Karpas-422 (cell line): ENCODE measurements at regions not wholly inside any gene's neighbourhood (a gene's known extent, or its start where the extent isn't known, plus 50 kb on each side); places are given as distances from the start of the nearest gene placed in this dataset.
"Not testable (repeated sequence)": the region's sequence is repeated elsewhere in the genome, so short reads cannot be mapped to it uniquely, and the experiment has no call there.

Source experiments
- DNase-seq: peaks from one replicate; pipeline ENCODE4 v3.0.0-alpha.2; 2015
- H2AFZ ChIP-seq: fragments of 200-600 bp; sonication (generic); 2 replicates; pipeline ENCODE4 v1.6.1; 2014; ENCODE audit warnings: antibody characterized with exemption, low read length, mixed read lengths
- H3K27ac ChIP-seq: fragments of 200-600 bp; sonication (generic); 2 replicates; pipeline ENCODE4 v1.5.1; 2014; ENCODE audit warnings: mild to moderate bottlenecking, low read length, moderate library complexity
- H3K27me3 ChIP-seq: fragments of 200-600 bp; sonication (generic); 2 replicates; pipeline ENCODE4 v1.6.1; 2014; ENCODE audit warnings: low read length, mixed read lengths
- H3K36me3 ChIP-seq: fragments of 200-600 bp; sonication (generic); 2 replicates; pipeline ENCODE4 v1.6.1; 2014; ENCODE audit warnings: low read length, mixed read lengths; ENCODE audit not compliant: insufficient read depth
- H3K4me1 ChIP-seq: fragments of 200-600 bp; sonication (generic); 2 replicates; pipeline ENCODE4 v1.6.1; 2014; ENCODE audit warnings: mild to moderate bottlenecking, low read length, mixed read lengths
- H3K4me2 ChIP-seq: fragments of 200-600 bp; sonication (generic); 2 replicates; pipeline ENCODE4 v1.6.1; 2014; ENCODE audit warnings: low read length, low read depth, mild to moderate bottlenecking; ENCODE audit not compliant: poor library complexity, severe bottlenecking
- H3K4me3 ChIP-seq: fragments of 200-600 bp; sonication (generic); 2 replicates; pipeline ENCODE4 v1.5.1; 2014; ENCODE audit warnings: mild to moderate bottlenecking, antibody characterized with exemption, low read length, mixed read lengths
- H3K79me2 ChIP-seq: fragments of 200-600 bp; sonication (generic); 2 replicates; pipeline ENCODE4 v1.6.1; 2014; ENCODE audit warnings: mild to moderate bottlenecking, low read length, mixed read lengths
- H3K9ac ChIP-seq: fragments of 200-600 bp; sonication (generic); 2 replicates; pipeline ENCODE4 v1.6.0; 2014; ENCODE audit warnings: low read length
- H3K9me2 ChIP-seq: fragments of 200-600 bp; sonication (generic), shearing (Covaris generic); replicated peaks from 2 replicates; pipeline ENCODE4 v1.6.0; 2014; ENCODE audit warnings: mild to moderate bottlenecking, low read length, moderate library complexity; ENCODE audit not compliant: insufficient read depth
- H3K9me3 ChIP-seq: fragments of 300-700, 200-600 bp; sonication (generic); 2 replicates; pipeline ENCODE4 v1.6.1; 2014; ENCODE audit warnings: low read length, mixed read lengths
- H4K20me1 ChIP-seq: fragments of 200-600 bp; sonication (generic); 2 replicates; pipeline ENCODE4 v1.6.1; 2014; ENCODE audit warnings: mild to moderate bottlenecking, antibody characterized with exemption, low read length, low read depth; ENCODE audit not compliant: insufficient read depth

DNA sequence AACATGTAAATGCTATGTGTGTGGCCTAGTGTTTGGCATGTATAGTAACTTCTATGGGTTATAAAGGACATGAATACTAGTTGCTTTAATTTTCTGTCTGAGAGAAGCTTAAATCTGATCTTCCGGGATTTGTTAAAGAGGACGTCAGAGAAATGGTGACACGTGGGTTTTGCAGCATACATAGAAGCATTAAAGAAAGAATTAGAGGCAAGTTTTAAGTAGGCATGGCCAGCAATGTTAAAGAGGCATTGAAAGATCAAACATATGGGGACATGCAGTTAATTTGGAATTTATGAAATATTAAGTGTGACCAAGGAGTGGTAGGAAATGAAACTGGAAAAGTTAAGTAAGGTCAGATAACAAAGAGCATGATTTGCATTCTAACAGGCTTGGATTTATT lies 311.4 kb upstream of the RIOK2 start:
- H3K27ac ChIP-seq, result no peak overlapping the region
- DNase-seq, result no peak
- no peak overlapping the region for H3K4me3 ChIP-seq
- H3K4me1 ChIP-seq, result no peaks in the 10 kb centered on the region
- no peaks in the 10 kb centered on the region for H3K36me3 ChIP-seq
- H3K27me3 ChIP-seq, result no peaks in the 10 kb centered on the region
- no peaks in the 10 kb centered on the region for H3K9me2 ChIP-seq
- H3K9me3 ChIP-seq, result no peaks in the 10 kb centered on the region
- H3K79me2 ChIP-seq, result no peaks in the 10 kb centered on the region
- H3K4me2 ChIP-seq, result no peak overlapping the region
- H3K9ac ChIP-seq, result no peak overlapping the region
- no peak overlapping the region for H2AFZ ChIP-seq
- H4K20me1 ChIP-seq, result no peaks in the 10 kb centered on the region

DNA sequence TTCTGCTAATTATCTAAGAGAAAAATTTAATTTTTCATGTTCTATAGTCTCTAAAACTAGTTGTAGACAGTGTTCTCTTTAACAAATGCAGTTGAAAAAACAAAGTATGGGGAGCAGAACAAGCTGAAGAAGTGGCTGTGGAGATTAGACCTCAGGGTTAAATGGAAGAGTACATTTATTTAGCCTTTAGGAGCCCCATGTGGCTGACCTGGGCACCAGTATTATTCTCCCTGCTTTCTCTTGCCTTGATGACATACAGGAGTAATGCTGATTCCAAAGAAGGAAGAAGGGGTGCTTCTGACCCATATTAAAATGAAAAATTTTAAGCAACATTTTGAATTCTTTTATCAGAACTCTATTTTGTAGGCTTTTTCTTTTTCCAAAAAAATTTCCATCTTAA lies 312.3 kb upstream of the RIOK2 start:
- no peaks in the 10 kb centered on the region for H3K9me3 ChIP-seq
- no peaks in the 10 kb centered on the region for H3K36me3 ChIP-seq
- H3K79me2 ChIP-seq, result no peaks in the 10 kb centered on the region
- H4K20me1 ChIP-seq, result no peaks in the 10 kb centered on the region
- no peak overlapping the region for H3K9ac ChIP-seq
- no peak overlapping the region for H3K27ac ChIP-seq
- H3K4me3 ChIP-seq, result no peak overlapping the region
- DNase-seq, result no peak
- no peaks in the 10 kb centered on the region for H3K4me1 ChIP-seq
- H2AFZ ChIP-seq, result no peak overlapping the region
- no peaks in the 10 kb centered on the region for H3K27me3 ChIP-seq
- no peaks in the 10 kb centered on the region for H3K9me2 ChIP-seq
- H3K4me2 ChIP-seq, result no peak overlapping the region

DNA sequence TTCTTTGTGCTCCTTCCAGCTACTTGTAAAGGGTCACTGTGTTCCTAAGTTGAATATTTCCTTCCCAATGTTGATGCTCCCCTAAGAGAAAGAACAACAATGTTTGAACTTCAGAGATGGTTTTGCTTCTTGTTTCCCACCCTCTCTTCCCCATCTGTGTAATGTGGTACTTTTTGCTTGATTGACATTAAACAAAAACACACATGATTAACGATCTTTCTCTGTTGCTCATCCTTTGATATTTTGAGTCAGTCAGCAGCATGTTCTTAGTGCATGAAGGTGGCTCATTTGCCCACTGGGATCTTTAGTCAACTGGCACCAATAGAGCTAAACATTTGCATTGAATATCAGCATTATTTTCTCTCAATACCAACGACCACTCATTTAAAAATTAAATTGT lies 313.0 kb upstream of the RIOK2 start:
- no peak overlapping the region for H3K27ac ChIP-seq
- no peaks in the 10 kb centered on the region for H3K27me3 ChIP-seq
- no peak for DNase-seq
- H3K4me1 ChIP-seq, result no peaks in the 10 kb centered on the region
- no peaks in the 10 kb centered on the region for H3K9me3 ChIP-seq
- H2AFZ ChIP-seq, result no peak overlapping the region
- H3K36me3 ChIP-seq, result no peaks in the 10 kb centered on the region
- no peaks in the 10 kb centered on the region for H3K79me2 ChIP-seq
- H3K4me2 ChIP-seq, result no peak overlapping the region
- no peaks in the 10 kb centered on the region for H3K9me2 ChIP-seq
- no peaks in the 10 kb centered on the region for H4K20me1 ChIP-seq
- no peak overlapping the region for H3K4me3 ChIP-seq
- H3K9ac ChIP-seq, result no peak overlapping the region

DNA sequence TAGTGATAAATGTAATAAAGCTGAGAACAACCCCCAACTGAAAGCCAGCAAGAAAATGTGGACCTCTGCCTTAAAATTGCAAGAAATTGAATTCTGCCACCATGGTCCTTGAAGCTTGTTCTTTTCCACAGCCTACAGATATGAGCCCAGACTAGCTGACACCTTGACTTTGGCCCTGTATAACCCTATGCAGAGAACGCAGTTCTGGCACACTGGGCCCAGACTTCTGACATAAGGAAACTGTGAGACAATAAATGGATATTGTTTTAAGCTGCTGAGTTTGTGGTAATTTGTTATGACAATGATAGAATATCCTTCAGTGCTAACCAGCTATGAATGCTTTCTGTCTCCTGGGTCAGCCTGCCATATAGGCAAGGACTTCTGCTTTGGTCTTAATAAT lies 315.6 kb upstream of the RIOK2 start:
- Histone ChIP-seq H3K4me1 (no peaks in the 10 kb centered on the region), H3K79me2 (no peaks in the 10 kb centered on the region), H4K20me1 (no peaks in the 10 kb centered on the region), H3K9ac (no peak overlapping the region), H3K9me2 (no peaks in the 10 kb centered on the region), H3K27me3 (no peaks in the 10 kb centered on the region), H3K9me3 (no peaks in the 10 kb centered on the region), H3K4me3 (no peak overlapping the region), H3K4me2 (no peak overlapping the region), H3K36me3 (no peaks in the 10 kb centered on the region), H2AFZ (no peak overlapping the region), H3K27ac (no peak overlapping the region)
- no peak for DNase-seq

DNA sequence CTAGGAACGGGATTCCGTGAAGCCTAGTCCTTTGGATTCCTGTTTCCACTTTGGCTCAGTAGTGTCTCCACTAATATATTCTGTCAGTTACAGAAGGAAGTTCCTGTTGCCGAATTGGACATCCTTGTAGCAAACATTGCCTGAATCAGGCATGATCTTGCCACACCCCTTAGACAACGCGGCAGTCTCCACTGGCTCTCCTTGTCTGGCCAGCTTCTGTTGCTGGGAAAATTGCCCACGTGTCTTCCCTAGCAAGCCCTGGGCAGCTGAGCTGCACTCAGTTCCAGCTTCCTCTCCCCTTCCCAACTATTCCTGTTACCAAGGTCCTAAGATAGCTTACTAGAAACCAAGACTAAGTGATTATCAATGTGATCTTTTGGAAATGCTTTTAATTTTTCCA lies 316.6 kb upstream of the RIOK2 start:
- H3K27ac ChIP-seq, result no peak overlapping the region
- H3K27me3 ChIP-seq, result no peaks in the 10 kb centered on the region
- no peaks in the 10 kb centered on the region for H4K20me1 ChIP-seq
- no peaks in the 10 kb centered on the region for H3K4me1 ChIP-seq
- H2AFZ ChIP-seq, result no peak overlapping the region
- no peak overlapping the region for H3K9ac ChIP-seq
- H3K9me2 ChIP-seq, result no peaks in the 10 kb centered on the region
- no peaks in the 10 kb centered on the region for H3K36me3 ChIP-seq
- no peak overlapping the region for H3K4me3 ChIP-seq
- DNase-seq, result no peak
- no peaks in the 10 kb centered on the region for H3K79me2 ChIP-seq
- H3K9me3 ChIP-seq, result no peaks in the 10 kb centered on the region
- H3K4me2 ChIP-seq, result no peak overlapping the region

DNA sequence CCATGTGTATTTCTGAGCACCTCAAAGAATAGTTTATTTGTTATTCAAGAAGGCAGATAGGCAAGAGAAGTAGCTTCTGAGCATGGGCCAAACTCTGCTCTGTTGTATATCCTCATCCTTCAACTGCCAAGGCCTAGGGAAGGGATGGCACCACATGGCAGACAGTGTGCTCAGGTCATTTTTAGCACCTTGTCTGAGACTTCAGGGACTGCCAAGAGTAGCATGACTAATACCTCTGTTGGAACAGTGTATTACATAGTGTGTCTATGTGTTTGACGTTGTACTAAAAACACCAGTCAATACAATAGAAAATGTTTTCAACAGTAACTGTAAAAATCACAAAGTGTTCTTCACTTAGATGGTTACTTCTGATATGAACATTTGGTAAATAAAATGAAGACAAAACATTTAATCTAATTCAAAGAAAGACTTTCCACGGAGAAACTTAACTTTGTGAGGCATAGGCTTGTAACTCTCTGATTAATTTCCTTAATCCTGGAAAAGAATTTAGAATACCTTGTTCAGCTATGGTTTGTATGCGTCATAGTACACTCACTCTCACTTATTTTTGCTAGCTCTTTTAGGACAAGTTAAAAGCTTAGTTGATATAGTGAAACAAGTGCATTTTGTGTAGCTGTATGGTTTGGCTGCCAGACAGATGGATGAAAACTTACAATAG lies 318.4 kb upstream of the RIOK2 start:
- H3K4me3 ChIP-seq, result no peak overlapping the region
- no peak overlapping the region for H2AFZ ChIP-seq

DNA sequence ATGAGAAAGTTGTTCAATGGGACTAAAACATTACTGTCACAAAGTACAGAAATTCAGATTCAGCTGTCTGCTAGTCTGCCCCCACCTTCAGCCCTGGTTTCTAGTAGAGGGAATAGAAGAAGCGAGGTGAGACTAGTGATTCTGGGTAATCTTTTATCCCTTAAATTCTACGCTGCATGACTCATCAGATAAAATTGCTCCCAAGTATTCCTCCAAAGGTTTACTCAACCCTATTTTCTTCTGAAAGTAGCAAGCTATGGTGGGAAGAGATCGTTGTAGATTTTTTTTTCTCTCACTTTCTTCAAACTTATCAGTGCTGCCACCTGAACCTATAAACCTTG lies 318.9 kb upstream of the RIOK2 start:
- DNase-seq, result no peak
- no peaks in the 10 kb centered on the region for H3K4me1 ChIP-seq
- no peaks in the 10 kb centered on the region for H4K20me1 ChIP-seq
- no peak overlapping the region for H3K4me2 ChIP-seq
- H3K9me2 ChIP-seq, result no peaks in the 10 kb centered on the region
- H3K79me2 ChIP-seq, result no peaks in the 10 kb centered on the region
- H3K4me3 ChIP-seq, result no peak overlapping the region
- H3K36me3 ChIP-seq, result no peaks in the 10 kb centered on the region
- no peaks in the 10 kb centered on the region for H3K27me3 ChIP-seq
- no peak overlapping the region for H2AFZ ChIP-seq
- H3K27ac ChIP-seq, result no peak overlapping the region
- no peaks in the 10 kb centered on the region for H3K9me3 ChIP-seq
- no peak overlapping the region for H3K9ac ChIP-seq

More for the DNA sequence above, 318.4 kb upstream of the RIOK2 start:
- Histone ChIP-seq H3K36me3 (no peaks in the 10 kb centered on the region), H3K27ac (no peak overlapping the region), H3K4me1 (no peaks in the 10 kb centered on the region), H3K79me2 (no peaks in the 10 kb centered on the region), H3K9me3 (no peaks in the 10 kb centered on the region), H4K20me1 (no peaks in the 10 kb centered on the region), H3K9ac (no peak overlapping the region), H3K27me3 (no peaks in the 10 kb centered on the region), H3K9me2 (no peaks in the 10 kb centered on the region), H3K4me2 (no peak overlapping the region)
- DNase-seq, result no peak

DNA sequence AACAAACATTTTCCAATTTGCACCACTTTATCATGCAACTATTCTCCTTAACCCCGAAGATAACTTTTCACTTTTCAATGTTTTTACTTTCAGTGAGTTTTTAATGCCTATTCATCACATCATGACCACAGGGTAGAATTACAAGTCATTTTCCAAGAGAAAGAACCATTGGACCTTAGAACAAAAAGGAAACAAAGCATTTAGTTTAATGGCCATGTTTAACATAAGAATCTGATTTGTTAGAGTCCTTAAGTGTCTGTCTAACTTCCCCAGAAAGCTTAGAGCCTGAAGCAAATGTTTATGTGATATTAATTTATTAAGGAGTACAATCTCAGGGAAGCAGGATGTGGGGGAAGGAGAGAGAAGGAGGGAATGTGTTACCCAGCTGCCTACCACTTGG lies 325.8 kb upstream of the RIOK2 start:
- Histone ChIP-seq H3K79me2 (no peaks in the 10 kb centered on the region), H3K9me2 (no peaks in the 10 kb centered on the region)
- no peak for DNase-seq

DNA sequence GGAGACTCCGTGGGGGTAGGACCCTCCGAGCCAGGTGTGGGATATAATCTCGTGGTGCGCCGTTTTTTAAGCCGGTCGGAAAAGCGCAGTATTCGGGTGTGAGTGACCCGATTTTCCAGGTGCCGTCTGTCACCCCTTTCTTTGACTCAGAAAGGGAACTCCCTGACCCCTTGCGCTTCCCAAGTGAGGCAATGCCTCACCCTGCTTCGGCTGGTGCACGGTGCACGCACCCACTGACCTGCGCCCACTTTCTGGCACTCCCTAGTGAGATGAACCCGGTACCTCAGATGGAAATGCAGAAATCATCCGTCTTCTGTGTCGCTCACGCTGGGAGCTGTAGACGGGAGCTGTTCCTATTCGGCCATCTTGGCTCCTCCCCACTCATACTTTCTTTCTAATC lies 336.5 kb upstream of the RIOK2 start:
- not testable (repeated sequence) for H3K36me3 ChIP-seq, H3K4me2 ChIP-seq, H3K9ac ChIP-seq, DNase-seq, H4K20me1 ChIP-seq, H3K27me3 ChIP-seq, H3K79me2 ChIP-seq, H3K4me1 ChIP-seq, H3K9me2 ChIP-seq, H2AFZ ChIP-seq, H3K9me3 ChIP-seq, H3K27ac ChIP-seq, H3K4me3 ChIP-seq

More for the DNA sequence above, 325.8 kb upstream of the RIOK2 start:
- Histone ChIP-seq H4K20me1 (no peaks in the 10 kb centered on the region), H3K9me3 (no peaks in the 10 kb centered on the region), H3K27me3 (0 out of 2 replicates have a peak, but pooled peaks cover 3% of the 10 kb centered on the region), H3K4me3 (no peak overlapping the region), H3K36me3 (no peaks in the 10 kb centered on the region), H3K4me2 (no peak overlapping the region), H2AFZ (no peak overlapping the region), H3K9ac (no peak overlapping the region), H3K27ac (no peak overlapping the region), H3K4me1 (no peaks in the 10 kb centered on the region)
